Stimulated activated naive CD4-positive, alpha-beta T cell (primary cell): ENCODE measurements at regions not wholly inside any gene's neighbourhood (a gene's known extent, or its start where the extent isn't known, plus 50 kb on each side); places are given as distances from the start of the nearest gene placed in this dataset.
"Not testable (repeated sequence)": the region's sequence is repeated elsewhere in the genome, so short reads cannot be mapped to it uniquely, and the experiment has no call there.

ENCODE experiments used
- DNase-seq, 6 experiments: peaks; one replicate each; lab custom pipeline; 2025; lab: John Stamatoyannopoulos, UW

DNA sequence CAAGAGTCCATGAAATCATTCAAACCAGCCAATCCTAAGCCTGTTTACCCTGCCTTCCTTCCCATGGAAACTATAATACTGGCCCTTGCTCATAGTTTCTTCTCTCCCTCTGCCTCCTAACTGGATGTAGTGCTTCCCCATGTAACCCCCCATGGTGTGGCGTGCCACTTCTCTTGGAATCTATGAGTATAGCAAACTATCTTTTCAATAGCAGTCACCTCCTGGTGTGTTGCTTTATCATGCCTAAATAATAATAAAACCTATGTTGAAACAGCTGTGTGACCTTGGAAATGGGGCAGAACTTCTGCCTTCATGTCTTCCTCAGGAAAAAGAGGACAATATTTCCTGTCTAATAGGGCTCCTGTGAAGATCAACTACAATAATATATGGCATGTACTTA is 234.8 kb upstream of the EDNRA start:
- DNase-seq = no peak

DNA sequence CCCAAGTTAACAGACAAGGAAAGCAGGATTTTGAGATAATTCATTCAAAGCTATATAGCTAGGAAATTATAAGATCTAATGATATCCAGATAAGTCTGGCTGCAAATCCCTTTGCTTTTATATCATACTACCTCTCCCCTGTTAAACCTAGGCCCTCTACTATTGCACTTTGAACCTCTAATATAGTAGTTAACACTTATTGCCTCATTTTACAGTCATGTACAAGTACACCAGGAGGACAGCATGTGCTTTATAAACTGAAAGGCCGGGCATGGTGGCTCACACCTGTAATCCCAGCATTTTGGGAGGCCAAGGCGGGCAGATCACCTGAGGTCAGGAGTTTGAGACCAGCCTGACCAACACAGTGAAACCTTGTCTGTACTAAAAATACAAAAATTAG is 234.4 kb upstream of the EDNRA start:
- DNase-seq = not testable (repeated sequence)

DNA sequence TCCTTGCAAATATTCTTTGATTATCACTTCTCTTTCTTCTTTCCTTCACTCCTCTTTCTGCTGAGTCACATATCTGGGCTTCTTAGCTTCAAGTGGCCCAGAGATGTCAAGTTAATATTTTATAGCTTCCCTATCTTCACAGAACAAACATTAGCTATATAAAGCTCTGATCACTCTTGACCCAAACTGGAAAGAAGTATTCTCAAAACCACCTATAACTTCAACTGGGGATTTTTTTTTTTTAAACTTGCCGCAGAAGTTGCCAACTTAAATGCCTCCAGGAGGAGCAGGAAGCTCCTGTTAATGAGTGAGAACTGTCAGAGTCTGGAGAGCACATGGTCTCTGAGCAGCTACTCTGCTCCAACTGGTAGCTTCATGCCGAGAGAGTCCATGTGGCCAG is 233.3 kb upstream of the EDNRA start:
- no peak for DNase-seq

DNA sequence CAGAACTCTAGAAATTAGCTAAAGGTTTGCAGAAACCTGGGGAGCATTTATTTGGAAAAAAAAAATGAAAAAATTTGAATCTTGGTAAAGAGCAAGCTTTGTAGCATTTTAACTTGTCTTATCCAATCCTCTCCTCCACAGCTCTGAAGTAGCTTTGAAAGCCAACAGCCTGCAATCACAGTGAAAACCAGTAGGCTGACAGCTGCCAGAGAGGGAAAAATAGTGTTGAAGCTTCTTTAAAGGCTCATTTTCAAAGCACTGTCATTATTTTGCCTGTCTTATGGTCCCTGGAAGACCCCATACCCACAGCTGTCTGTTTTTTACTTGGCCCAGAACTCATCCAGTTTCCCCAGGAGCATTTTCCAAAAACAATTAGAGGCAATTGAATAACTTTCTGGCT is 230.8 kb upstream of the EDNRA start:
- no peak for DNase-seq

DNA sequence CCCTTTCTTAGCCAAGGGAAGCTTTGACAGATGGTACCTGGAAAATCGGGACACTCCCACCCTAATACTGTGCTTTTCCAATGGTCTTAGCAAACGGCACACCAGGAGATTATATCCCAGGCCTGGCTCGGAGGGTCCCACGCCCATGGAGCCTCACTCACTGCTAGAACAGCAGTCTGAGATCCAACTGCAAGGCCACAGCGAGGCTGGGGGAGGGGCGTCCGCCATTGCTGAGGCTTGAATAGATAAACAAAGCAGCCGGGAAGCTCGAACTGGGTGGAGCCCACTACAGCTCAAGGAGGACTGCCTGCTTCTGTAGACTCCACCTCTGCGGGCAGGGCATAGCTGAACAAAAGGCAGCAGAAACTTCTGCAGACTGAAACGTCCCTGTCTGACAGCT is 225.6 kb upstream of the EDNRA start:
- not testable (repeated sequence) for DNase-seq

DNA sequence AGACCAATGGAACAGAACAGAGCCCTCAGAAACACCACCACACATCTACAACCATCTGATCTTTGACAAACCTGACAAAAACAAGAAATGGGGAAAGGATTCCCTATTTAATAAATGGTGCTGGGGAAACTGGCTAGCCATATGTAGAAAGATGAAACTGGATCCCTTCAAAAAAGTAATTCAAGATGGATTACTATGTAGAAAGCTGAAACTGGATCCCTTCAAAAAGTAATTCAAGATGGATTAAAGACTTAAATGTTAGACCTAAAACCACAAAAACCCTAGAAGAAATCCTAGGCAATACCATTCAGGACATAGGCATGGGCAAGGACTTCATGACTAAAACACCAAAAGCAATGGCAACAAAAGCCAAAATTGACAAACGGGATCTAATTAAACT is 221.6 kb upstream of the EDNRA start:
- DNase-seq = not testable (repeated sequence)

DNA sequence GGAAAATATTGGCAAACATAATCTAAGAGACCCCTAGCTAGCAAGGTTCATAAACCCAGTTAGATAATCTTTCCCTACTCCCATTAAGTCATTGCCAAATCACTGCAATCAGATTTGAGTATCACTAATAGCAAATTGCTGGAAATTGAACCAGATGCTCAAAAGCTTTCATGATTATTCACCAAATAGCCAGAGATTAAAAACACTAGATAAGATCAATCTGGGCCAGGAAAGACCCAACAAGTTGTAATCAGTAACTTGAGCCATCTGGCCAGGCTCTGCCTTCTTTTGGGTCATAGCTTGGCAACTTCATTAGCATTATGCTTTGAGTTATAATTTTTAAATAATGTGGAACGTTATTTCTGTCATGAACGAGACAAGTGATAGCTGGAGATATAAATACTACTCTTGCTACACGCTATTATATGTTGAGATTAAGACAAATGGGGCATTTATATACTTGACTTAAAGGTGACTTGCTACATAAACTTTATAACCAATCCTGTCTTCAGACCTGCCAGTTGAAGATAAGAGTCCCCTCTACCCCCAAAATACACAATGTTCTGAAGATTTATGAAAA is 196.6 kb upstream of the EDNRA start:
- no peak for DNase-seq

DNA sequence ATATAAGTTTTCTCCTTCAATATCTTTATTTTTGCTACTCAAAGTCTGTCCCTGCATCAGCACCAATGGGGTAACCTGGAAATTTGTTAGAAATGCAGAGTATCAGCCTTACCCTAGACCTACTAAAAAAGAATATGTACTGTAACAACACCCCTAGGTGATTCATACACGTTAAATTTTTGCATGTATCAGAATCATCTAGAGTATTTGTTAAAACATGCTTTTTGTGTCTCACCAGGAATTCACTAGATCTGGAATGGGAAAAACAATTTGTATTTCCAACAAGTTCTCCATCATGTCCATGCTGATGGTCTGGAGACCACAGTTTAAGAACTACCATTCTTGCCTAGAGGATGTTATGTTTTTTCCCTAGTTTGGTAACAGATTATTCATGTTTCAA is 196.0 kb upstream of the EDNRA start:
- no peak for DNase-seq

DNA sequence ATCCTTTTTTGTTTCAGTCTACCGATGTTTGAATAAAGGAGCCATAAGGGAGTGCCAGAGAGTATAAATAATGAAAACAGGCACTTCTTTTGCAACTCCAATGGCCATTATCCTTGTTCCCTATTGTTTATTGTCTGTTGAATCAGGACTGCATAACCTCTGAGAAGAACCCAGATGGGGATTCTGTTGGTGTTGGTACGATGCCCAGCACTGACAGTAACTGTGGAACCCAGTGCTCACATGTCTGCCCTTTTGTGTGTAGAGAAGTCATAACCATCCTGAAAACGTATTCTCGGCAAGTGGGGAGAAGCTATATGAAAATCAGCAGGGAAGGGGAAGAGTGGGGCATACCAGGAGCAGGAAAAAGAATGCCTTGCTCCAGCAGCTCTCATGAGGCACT is 195.1 kb upstream of the EDNRA start:
- no peak for DNase-seq

DNA sequence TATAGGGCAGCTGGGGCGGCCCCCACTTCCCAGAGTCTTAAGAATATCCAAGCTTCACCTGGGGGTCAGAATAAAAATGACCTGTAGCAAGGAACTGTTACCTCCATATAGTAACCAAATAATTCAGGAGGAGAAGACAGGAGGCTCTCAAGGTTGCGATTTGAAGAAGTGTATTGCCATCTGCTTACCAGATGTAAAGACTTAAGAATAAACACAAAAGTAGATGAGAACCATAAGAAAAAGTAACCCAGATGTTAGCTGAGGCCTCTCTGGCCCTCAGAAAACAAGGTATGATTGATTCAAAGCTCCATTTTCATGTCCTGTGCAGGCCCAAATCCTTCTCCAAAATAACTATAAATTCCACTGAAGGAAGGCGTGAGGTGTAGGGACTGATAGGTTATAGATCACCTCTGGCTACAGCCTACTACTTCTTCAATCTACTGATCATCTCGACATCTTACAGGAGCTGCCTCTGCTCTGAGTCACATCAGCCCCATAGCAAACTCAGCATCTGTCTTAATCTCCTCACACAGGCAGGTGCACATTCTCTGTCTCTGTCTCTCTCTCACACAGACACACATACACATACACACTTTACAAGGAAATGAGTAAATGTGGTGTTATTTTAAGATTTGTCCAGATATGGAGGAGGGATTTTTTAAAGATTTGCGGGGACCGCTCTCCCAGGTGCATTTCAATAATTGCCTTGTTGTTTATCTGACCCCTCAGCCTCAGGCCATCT is 193.9 kb upstream of the EDNRA start:
- no peak for DNase-seq

DNA sequence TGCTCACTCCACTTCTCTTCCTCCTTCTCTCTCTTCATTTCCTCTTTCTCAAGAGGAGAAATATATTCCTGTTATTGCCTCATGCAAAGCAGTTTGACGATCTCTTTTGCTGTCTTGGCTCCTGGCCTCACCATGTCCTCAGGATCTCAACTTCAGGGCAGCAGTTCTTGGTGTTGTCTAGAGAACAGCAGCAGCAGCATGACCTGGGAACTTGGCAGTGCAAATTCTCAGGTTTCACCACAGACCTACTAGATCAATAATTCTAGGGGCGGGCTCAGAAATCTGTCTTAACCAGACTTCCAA is 193.4 kb upstream of the EDNRA start:
- DNase-seq = no peak

DNA sequence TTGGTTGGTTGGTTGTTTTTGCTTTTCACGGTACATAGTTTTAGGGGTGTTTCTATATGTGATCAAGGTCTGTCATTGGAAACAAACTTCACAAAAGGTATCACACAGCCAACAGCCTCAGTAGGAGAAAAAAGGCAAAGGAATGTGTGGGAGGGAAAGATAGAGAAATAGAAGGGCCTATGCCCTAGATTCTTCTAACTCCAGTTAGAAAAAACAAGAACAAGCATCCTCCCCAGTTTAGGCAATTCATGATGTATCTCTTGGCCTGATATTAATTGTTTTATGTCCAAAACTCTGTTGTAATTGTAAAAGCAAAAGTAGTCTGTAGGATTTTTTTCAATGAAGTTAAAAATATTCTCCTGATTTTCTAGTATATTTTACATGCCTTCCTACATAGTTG is 192.4 kb upstream of the EDNRA start:
- no peak for DNase-seq

DNA sequence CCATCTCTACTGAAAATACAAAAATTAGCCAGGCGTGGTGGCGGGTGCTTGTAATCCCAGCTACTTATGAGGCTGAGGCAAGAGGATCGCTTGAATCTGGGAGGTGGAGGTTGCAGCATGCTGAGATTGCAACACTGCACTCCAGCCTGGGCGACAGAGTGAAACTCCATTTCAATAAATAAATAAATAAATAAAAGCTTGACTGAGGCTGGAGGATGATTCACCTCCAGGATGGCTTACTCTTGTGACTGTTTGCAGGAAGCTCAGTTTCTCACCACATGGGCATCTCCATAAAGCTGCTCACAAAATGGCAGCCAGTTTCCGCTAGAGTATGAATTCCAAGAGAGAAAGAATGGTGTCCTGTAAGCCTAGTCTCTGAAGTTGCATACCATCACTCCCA is 191.7 kb upstream of the EDNRA start:
- no peak for DNase-seq

DNA sequence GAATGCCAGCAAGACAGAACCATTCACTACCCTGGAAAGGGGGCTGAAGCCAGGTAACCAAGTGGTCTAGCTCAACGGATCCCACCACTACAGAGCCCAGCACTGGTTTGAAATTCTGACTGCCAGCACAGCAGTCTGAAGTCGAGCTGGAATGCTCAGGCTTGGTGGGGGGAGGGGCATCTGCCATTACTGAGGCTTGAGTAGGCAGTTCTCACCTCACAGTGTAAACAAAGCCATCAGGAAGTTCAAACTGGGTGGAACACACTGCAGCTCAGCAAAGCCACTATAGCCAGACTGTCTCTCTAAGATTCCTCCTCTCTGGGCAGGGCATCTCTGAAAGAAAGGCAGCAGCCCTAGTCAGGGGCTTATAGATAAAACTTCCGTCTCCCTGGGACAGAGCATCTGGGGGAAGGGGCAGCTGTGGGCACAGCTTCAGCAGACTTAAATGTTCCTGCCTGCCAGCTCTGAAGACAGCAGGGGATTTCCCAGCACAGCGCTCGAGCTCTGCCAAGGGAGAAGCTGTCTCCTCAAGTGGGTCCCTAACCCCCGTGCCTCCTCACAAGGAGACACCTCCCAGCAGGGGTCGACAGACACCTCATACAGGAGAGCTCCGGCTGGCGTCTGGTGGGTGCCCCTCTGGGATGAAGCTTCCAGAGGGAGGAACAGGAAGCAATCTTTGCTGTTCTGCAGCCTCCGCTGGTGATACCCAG is 188.1 kb upstream of the EDNRA start:
- not testable (repeated sequence) for DNase-seq

DNA sequence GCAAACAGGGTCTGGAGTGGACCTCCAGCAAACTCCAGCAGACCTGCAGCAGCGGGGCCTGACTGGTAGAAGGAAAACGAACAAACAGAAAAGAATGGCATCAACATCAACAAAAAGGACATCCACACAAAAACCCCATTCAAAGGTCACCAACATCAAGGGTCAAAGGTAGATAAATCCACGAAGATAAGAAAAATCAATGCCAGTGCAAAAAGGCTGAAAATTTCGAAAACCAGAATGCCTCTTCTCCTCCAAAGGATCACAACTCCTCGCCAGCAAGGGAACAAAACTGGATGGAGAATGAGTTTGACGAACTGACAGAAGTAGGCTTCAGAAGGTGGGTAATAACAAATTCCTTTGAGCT is 187.6 kb upstream of the EDNRA start:
- not testable (repeated sequence) for DNase-seq

DNA sequence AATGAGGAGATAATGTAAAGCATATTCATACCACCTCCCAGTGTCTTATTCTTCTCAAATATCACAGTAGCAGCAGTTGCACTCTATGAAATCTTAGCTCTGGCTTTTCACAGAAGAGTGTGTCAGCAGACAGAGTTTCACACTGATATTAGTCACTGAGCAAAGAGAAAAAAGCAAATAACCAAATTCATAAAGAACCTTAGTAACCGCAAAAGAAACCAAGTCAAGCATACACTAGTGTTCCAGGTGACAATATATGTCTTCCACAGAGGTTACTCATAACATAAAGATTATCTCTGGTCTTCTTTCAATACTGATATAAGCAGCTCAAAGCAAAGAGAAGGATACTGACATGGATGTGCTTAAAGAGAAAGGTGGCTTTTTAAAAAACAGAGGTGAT is 181.7 kb upstream of the EDNRA start:
- no peak for DNase-seq

DNA sequence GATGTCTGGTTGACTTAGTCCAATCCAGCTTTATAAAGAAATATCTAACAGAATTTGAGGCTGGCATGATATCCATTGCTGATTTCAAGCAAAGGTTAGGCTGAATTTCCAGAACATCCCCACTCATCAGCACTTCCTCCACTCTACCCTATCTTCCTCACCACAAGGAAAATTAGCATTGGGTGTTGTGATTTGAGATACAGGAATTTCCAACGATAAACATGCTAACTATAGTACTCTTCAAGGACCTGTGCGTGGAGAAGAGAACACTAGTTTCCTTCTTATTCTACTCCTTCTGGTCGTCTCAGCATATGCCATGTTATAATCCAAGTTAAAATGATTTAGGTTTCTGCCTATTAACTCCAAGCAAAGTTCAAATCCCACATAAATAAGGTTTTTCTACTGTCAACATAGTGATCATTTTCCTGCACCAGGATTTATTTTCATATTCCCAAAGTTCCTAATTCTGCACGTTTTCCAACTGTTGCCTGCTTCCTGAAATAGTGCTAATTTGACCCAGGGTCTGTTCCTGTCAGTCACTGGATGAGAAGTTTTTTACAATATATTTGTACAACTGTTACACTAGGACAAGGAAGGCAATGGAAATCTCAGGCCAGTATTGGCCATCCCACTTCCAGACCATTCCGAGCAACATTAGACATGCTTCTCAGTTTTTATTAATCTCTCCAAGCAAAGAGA is 177.6 kb upstream of the EDNRA start:
- DNase-seq = no peak

DNA sequence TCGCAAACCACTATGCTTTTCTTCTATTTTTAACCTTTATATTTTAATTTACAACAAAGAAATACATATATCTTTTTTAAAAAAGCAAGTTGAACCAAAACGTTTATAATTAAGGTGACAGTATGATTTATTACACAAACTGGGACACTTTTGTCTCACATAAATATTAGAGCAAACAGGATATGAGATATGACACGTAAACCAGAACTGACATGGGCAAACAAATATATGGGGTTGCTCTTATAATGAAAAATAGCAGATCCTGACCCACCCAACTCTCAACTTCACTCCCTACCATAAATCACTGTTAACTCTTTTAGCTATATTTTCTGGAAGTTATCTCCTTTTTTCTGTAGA is 177.0 kb upstream of the EDNRA start:
- DNase-seq = no peak

DNA sequence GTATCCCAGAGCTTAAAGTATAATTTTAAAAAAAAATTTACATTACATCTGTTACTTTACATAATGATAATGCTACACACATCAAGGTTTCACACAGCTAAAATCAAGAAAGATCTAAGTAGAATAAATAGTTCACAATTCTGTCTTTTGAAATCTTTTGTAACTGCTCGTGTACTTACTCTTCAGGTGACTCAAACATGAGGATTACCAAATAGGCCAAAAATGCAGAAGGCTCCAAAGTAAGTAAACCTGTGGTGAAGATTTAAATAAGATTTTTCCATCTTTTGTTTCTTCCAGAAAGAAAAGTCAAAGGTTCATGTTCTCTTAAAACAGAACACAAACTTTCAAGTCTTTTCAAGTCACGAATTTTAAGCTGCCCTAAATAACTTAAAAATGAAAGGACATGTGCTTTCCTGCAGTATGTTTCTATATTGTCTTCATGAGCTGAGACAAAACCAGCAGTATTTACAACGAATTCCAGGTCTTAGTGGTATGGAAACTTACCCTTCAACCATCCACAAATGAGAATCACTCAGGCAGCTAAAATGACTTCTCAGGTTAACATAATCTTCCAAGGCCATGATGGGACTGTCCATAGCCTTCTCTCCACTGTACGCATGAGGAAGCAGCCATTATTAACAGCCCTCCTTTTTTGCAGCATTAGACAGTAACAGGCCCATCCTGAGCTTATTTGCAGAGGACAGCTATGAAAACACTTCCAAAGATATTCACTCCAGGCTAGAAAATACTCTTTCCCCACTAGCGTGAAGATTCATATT is 172.8 kb upstream of the EDNRA start:
- DNase-seq = no peak

DNA sequence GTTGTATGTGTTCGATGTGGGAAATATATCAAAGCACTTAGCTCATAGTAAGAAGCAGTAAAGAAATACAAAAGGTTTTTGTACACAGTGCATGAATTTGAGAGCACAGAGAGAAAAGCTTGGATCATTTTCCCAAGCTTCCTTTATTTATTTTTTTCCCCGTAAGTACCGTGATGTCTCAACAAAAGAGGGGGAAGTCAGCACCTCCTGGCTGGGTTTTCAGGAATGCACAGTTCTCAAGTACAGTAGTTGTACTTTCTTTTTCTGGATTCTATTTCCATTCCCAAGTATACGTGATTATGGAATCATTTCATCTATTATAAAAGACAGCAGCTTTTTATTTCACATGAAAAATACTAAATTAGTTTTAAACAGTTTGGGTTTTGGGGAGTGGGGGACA is 171.5 kb upstream of the EDNRA start:
- no peak for DNase-seq

DNA sequence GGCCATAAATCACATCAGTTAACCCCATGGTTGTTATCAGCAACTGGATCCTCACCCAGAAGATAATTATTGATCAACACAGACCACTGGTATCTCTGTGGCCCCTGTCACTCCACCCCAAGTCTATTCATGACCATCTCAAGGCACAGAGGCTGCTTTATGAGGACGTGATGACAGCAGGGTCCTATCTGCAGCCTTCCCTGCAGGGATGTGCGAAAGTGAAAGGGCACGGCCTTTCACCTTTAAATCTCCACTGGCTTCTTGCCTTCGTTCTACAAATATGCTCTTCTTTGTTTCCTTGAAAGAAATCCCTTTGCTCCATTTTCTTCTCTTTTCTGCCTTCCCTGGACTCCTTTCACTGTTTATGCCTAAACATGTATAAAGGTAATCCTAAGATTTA is 170.6 kb upstream of the EDNRA start:
- no peak for DNase-seq

DNA sequence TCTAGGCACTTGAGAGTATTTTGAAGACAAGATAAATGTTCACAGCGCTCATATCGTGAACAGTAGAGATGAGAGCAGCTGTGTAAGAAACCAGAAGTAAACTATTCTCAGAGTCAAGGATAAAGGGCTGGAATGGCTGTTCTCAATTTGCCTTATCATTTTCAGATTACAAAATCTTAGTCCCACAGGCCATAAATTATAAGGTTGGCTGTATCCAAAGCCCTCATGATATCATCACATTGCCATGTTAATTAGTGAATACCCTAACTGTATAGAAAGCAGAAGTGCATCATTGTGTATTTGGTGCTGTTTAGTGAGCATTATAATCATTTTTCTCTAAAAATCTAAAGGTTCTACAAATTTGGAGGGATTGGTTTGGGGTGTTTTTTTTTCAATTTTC is 168.9 kb upstream of the EDNRA start:
- DNase-seq = no peak
